BJ (cell line): ENCODE measurements at regions not wholly inside any gene's neighbourhood (a gene's known extent, or its start where the extent isn't known, plus 50 kb on each side); places are given as distances from the start of the nearest gene placed in this dataset.

Experiments
- CTCF ChIA-PET: fragments of 350-600 bp; formaldehyde crosslinking; extraction: SDS; loops from one replicate; lab custom pipeline; 2021; ENCODE audit warnings: antibody characterized with exemption, inconsistent platforms; lab: Yijun Ruan, JAX
- POLR2A ChIA-PET: fragments of 300-600 bp; sonication (Branson Sonifier 250); formaldehyde crosslinking; extraction: SDS; loops from one replicate; lab custom pipeline; 2021; ENCODE audit warnings: antibody characterized with exemption; lab: Charles Lee
- DNase-seq: peaks from one replicate; pipeline ENCODE4 v3.0.0-alpha.2; 2011; ENCODE audit warnings: low read depth
- H3K27me3 ChIP-seq: 2 replicates; pipeline ENCODE4 v1.6.0; 2011; ENCODE audit warnings: low read length; ENCODE audit not compliant: control insufficient read depth, insufficient read depth
- H3K36me3 ChIP-seq: 2 replicates; pipeline ENCODE4 v1.5.1; 2011; ENCODE audit warnings: low read length; ENCODE audit not compliant: control insufficient read depth, insufficient read depth
- H3K4me3 ChIP-seq: 2 replicates; pipeline ENCODE4 v1.5.1; 2011; ENCODE audit warnings: low read depth, mild to moderate bottlenecking, control low read depth, low read length
- CTCF ChIP-seq: IDR thresholded peaks from 2 replicates; pipeline ENCODE4 v1.5.1; 2011; ENCODE audit warnings: low read depth, mild to moderate bottlenecking, control low read depth, inconsistent platforms, low read length, moderate library complexity; ENCODE audit not compliant: insufficient read depth

GRCh38 chr4:120406960-120407359 is 340.3 kb upstream of the MAD2L1 start:
- CTCF ChIA-PET: no interaction called here
- POLR2A ChIA-PET: no interaction called here
- no peak overlapping the region for H3K4me3 ChIP-seq
- TF ChIP-seq CTCF: no peak
- no peaks in the 10 kb centered on the region for H3K27me3 ChIP-seq
- H3K36me3 ChIP-seq: no peaks in the 10 kb centered on the region
- no peak for DNase-seq

- ChIA-PET CTCF (interaction anchor here (0.6 kb wide), 1 partner anchor 554 kb away, joined by 3 read pairs; no protein-coding TSS in a partner anchor), POLR2A (no interaction called here)
- Histone ChIP-seq H3K27me3 (no peaks in the 10 kb centered on the region), H3K4me3 (no peak overlapping the region), H3K36me3 (no peaks in the 10 kb centered on the region)
- no peak for TF ChIP-seq CTCF
- DNase-seq: no peak
These were observed 336.6 kb upstream of the MAD2L1 start for GRCh38 chr4:120403296-120403695.

- no peak overlapping the region for H3K4me3 ChIP-seq
- no peaks in the 10 kb centered on the region for H3K36me3 ChIP-seq
- DNase-seq: no peak
- POLR2A ChIA-PET: no interaction called here
- CTCF ChIA-PET: interaction anchor here (1.2 kb wide), 1 partner anchor 24 kb away, joined by 3 read pairs; no protein-coding TSS in a partner anchor
- TF ChIP-seq CTCF: no peak
- H3K27me3 ChIP-seq: no peaks in the 10 kb centered on the region
These were observed 333.8 kb upstream of the MAD2L1 start for GRCh38 chr4:120400441-120400840.

GRCh38 chr4:120399826-120400225 is 333.2 kb upstream of the MAD2L1 start:
- ChIA-PET POLR2A (no interaction called here), CTCF (interaction anchor here (1.2 kb wide), 1 partner anchor 24 kb away, joined by 3 read pairs; no protein-coding TSS in a partner anchor)
- no peak overlapping the region for H3K4me3 ChIP-seq
- no peaks in the 10 kb centered on the region for H3K36me3 ChIP-seq
- DNase-seq: no peak
- TF ChIP-seq CTCF: no peak
- H3K27me3 ChIP-seq: no peaks in the 10 kb centered on the region

GRCh38 chr4:120395746-120396145 is 329.1 kb upstream of the MAD2L1 start:
- H3K4me3 ChIP-seq: no peak overlapping the region
- POLR2A ChIA-PET: no interaction called here
- no peak for TF ChIP-seq CTCF
- no peaks in the 10 kb centered on the region for H3K27me3 ChIP-seq
- no peaks in the 10 kb centered on the region for H3K36me3 ChIP-seq
- CTCF ChIA-PET: no interaction called here
- no peak for DNase-seq
